KMS-11 (cell line): ENCODE measurements at regions not wholly inside any gene's neighbourhood (a gene's known extent, or its start where the extent isn't known, plus 50 kb on each side); places are given as distances from the start of the nearest gene placed in this dataset.

Source experiments
- H2AFZ ChIP-seq: fragments of 200-600 bp; sonication (generic); 2 replicates; pipeline ENCODE4 v1.6.1; 2016; ENCODE audit warnings: antibody characterized with exemption, mixed run types, low read depth
- H3K27ac ChIP-seq: fragments of 200-600 bp; sonication (generic); 2 replicates; pipeline ENCODE4 v1.6.1; 2016; ENCODE audit warnings: mild to moderate bottlenecking, mixed run types
- H3K27me3 ChIP-seq: fragments of 200-600 bp; sonication (generic); 2 replicates; pipeline ENCODE4 v1.6.1; 2017; ENCODE audit warnings: mild to moderate bottlenecking, low read depth, mixed run types, moderate library complexity; ENCODE audit not compliant: insufficient read depth
- H3K36me3 ChIP-seq: fragments of 200-600 bp; sonication (generic); 2 replicates; pipeline ENCODE4 v1.6.1; 2017; ENCODE audit warnings: mild to moderate bottlenecking, mixed run types; ENCODE audit not compliant: insufficient read depth
- H3K4me1 ChIP-seq: fragments of 200-600 bp; sonication (generic); 2 replicates; pipeline ENCODE4 v1.6.1; 2016; ENCODE audit warnings: mild to moderate bottlenecking, low read depth, mixed run types; ENCODE audit not compliant: poor library complexity, severe bottlenecking
- H3K4me2 ChIP-seq: fragments of 200-600 bp; sonication (generic); 2 replicates; pipeline ENCODE4 v1.7.0; 2016; ENCODE audit warnings: mild to moderate bottlenecking, mixed run types
- H3K4me3 ChIP-seq: fragments of 200-600 bp; sonication (generic); IDR thresholded peaks from 2 replicates; pipeline ENCODE4 v1.6.1; 2017; ENCODE audit warnings: low read depth, low read length, mixed read lengths; ENCODE audit not compliant: insufficient read depth
- H3K79me2 ChIP-seq: fragments of 200-600 bp; sonication (generic); 2 replicates; pipeline ENCODE4 v1.6.1; 2016; ENCODE audit warnings: low read depth, mixed run types; ENCODE audit not compliant: insufficient read depth
- H3K9ac ChIP-seq: fragments of 200-600 bp; sonication (generic); 2 replicates; pipeline ENCODE4 v1.6.1; 2016; ENCODE audit warnings: mild to moderate bottlenecking, mixed run types
- H4K20me1 ChIP-seq: fragments of 200-600 bp; sonication (generic); 2 replicates; pipeline ENCODE4 v1.6.1; 2016; ENCODE audit warnings: mild to moderate bottlenecking, mixed run types; ENCODE audit not compliant: insufficient read depth
- CTCF ChIP-seq: fragments of 200-600 bp; sonication (generic); conservative IDR thresholded peaks from 2 replicates; pipeline ENCODE4 v1.6.1; 2017; ENCODE audit warnings: low read depth, mild to moderate bottlenecking, antibody characterized with exemption, low read length, moderate library complexity, mixed read lengths

DNA sequence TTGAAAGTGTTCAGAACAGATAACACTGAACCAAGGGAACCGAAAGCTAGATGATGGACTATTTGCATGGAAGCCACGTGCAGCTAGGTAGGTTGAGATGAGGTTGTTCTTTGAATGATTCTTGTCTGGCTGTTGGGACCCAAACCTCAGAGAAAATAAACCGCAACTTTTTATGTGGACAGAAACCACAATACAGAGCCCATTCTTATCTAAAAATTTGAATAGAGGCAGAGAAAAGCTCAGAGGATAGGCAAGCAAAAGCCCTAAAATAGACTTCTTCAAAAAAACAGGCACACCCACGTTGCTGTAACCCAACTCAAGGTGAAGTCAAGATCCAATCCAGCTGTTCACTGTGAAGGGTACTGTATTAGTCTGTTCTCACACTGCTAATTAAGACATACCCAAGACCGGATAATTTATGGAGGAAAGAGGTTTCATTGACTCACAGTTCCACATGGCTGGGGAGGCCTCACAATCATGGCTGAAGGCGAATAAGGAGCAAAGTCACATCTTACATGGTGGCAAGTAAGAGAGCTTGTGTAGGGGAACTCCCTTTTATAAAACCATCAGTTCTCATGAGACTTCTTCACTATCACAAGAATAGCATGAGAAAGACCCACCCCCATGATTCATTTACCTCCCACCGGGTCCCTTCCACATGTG is 353.8 kb downstream of the AACS start:
- H2AFZ ChIP-seq, result no peak overlapping the region
- H3K79me2 ChIP-seq, result no peaks in the 10 kb centered on the region
- H3K9ac ChIP-seq, result no peak overlapping the region
- no peaks in the 10 kb centered on the region for H3K36me3 ChIP-seq
- H3K4me3 ChIP-seq, result no peak overlapping the region
- H3K27ac ChIP-seq, result no peak overlapping the region; the same call in 1 of the 2 replicates
- H3K4me1 ChIP-seq, result peaks cover 11% of the 10 kb centered on the region
- H3K4me2 ChIP-seq, result 0 out of 2 replicates have a peak overlapping the region, but pooled peaks have one; percentile 17
- no peaks in the 10 kb centered on the region for H3K27me3 ChIP-seq
- no peak for TF ChIP-seq CTCF
- no peaks in the 10 kb centered on the region for H4K20me1 ChIP-seq

GRCh38 chr12:125424909-125425308 is 359.7 kb downstream of the AACS start:
- Histone ChIP-seq H2AFZ (no peak overlapping the region), H3K27me3 (no peaks in the 10 kb centered on the region), H3K4me2 (no peak overlapping the region), H3K4me3 (no peak overlapping the region), H3K79me2 (no peaks in the 10 kb centered on the region), H3K36me3 (no peaks in the 10 kb centered on the region), H4K20me1 (no peaks in the 10 kb centered on the region), H3K27ac (no peak overlapping the region), H3K4me1 (no peaks in the 10 kb centered on the region), H3K9ac (no peak overlapping the region)
- TF ChIP-seq CTCF, result no peak

GRCh38 chr12:125431516-125431915 is 366.3 kb downstream of the AACS start:
- TF ChIP-seq CTCF, result no peak
- Histone ChIP-seq H3K4me3 (no peak overlapping the region), H3K27me3 (no peaks in the 10 kb centered on the region), H3K9ac (no peak overlapping the region), H3K36me3 (no peaks in the 10 kb centered on the region), H2AFZ (no peak overlapping the region), H3K4me1 (no peaks in the 10 kb centered on the region), H3K79me2 (no peaks in the 10 kb centered on the region), H3K27ac (no peak overlapping the region), H3K4me2 (no peak overlapping the region), H4K20me1 (no peaks in the 10 kb centered on the region)

GRCh38 chr12:125434131-125434530 is 368.9 kb downstream of the AACS start:
- Histone ChIP-seq H4K20me1 (no peaks in the 10 kb centered on the region), H3K4me3 (no peak overlapping the region), H3K79me2 (no peaks in the 10 kb centered on the region), H3K27ac (no peak overlapping the region), H3K4me1 (no peaks in the 10 kb centered on the region), H3K9ac (no peak overlapping the region), H3K36me3 (no peaks in the 10 kb centered on the region), H2AFZ (no peak overlapping the region), H3K4me2 (no peak overlapping the region), H3K27me3 (no peaks in the 10 kb centered on the region)
- no peak for TF ChIP-seq CTCF
